ENCODE measurements at regions not wholly inside any gene's neighbourhood (a gene's known extent, or its start where the extent isn't known, plus 50 kb on each side); places are given as distances from the start of the nearest gene placed in this dataset.

DNA sequence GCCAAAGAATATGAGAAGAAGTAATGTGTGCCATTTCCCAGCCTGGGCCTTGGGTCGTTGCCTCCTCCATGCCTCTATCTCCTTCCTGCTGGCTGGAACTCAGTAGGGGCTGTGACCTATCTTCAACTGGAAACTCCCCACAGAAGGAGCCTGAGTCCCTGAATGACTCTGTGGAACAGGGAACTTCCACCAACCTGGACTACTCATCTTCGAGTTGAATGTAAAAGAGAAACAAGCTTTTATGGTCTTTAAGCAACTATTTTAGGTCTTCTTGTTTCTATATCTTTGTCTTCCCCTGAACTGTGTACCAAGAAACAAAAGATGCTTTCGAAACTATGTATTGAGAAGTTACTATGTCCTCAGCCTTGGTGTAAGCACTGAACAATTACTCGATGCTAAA lies 355.3 kb upstream of the NR2F2 start:
- H4K8ac ChIP-seq (ENCODE audit: extremely low read depth, insufficient read depth, low read length), result no peak overlapping the region
- H2BK120ac ChIP-seq (replicated peaks; ENCODE audit: low read depth, low read length), result no peak overlapping the region
- H3K4me2 ChIP-seq (ENCODE audit: insufficient read depth in 1 of 2, low read depth in 2 of 2, low read length in 2 of 2), result no peak overlapping the region
- no peak overlapping the region for H3K18ac ChIP-seq (ENCODE audit: extremely low read depth, low read length)
- no peaks in the 10 kb centered on the region for H3K79me2 ChIP-seq (ENCODE audit: control insufficient read depth in 1 of 2, insufficient read depth in 2 of 2, low read length in 2 of 2)
- no peaks in the 10 kb centered on the region for H3K36me3 ChIP-seq (ENCODE audit: control insufficient read depth in 2 of 4, insufficient read depth in 4 of 4, low read length in 3 of 4)
- H3K4me1 ChIP-seq (replicated peaks in 1 of 4; ENCODE audit: control insufficient read depth in 3 of 4, insufficient read depth in 4 of 4, low read length in 3 of 4), result no peaks in the 10 kb centered on the region
- H3K27me3 ChIP-seq (replicated peaks in 1 of 4; ENCODE audit: control insufficient read depth in 3 of 4, extremely low read depth in 1 of 4, insufficient read depth in 3 of 4, low read length in 3 of 4), result no peaks in the 10 kb centered on the region
- no peak overlapping the region for H4K91ac ChIP-seq (replicated peaks; ENCODE audit: insufficient read length, low read length)
- ChIA-PET CTCF (ENCODE audit: partially characterized antibody) (no interaction called here), POLR2A (ENCODE audit: partially characterized antibody) (no interaction called here)
- 92% methylated on average over 4 of the region's 4 CpGs; no CpG with 5 or more reads in 1 of the 2 experiments for WGBS, 2 experiments (ENCODE audit: extremely low coverage in 1 of 2, insufficient coverage in 1 of 2, insufficient read length in 1 of 2, insufficient replicate concordance in 2 of 2, low coverage in 1 of 2, low lambda C conversion rate in 2 of 2, missing lambda C conversion rate in 1 of 2)
- FAIRE-seq, result no peak
- H4K20me1 ChIP-seq (replicated peaks in 1 of 2; ENCODE audit: control insufficient read depth in 1 of 2, insufficient read depth in 2 of 2, low read length in 2 of 2), result no peaks in the 10 kb centered on the region
- no peaks in the 10 kb centered on the region for H3K23me2 ChIP-seq (ENCODE audit: low read depth, low read length)
- no peaks in the 10 kb centered on the region for H3K9me3 ChIP-seq (ENCODE audit: insufficient read depth in 2 of 2, low read depth in 1 of 2, low read length in 1 of 2)
- no peak overlapping the region for H3K9ac ChIP-seq (replicated peaks in 1 of 4; ENCODE audit: extremely low read depth in 1 of 4, low read depth in 3 of 4, low read length in 3 of 4)
- H3K27ac ChIP-seq (ENCODE audit: low read depth, low read length), result no peak overlapping the region
- no peak overlapping the region for H2BK20ac ChIP-seq (ENCODE audit: low read length)
- H3K23ac ChIP-seq (ENCODE audit: insufficient read length), result no peak overlapping the region
- H3K14ac ChIP-seq (ENCODE audit: insufficient read length), result no peak overlapping the region
- H3K56ac ChIP-seq (replicated peaks; ENCODE audit: insufficient read length, low read depth, low read length), result no peak overlapping the region
- DNase-seq (ENCODE audit: low read depth in 1 of 2, low spot score in 2 of 2), result no peak
- H3K79me1 ChIP-seq (ENCODE audit: low read depth, low read length), result no peaks in the 10 kb centered on the region
- no peak overlapping the region for H2AFZ ChIP-seq (ENCODE audit: low read length)
- no peak overlapping the region for H2BK15ac ChIP-seq (ENCODE audit: low read length)
- H3K4me3 ChIP-seq (ENCODE audit: extremely low read depth in 1 of 4, insufficient read depth in 2 of 4, low read depth in 3 of 4, low read length in 4 of 4), result no peak overlapping the region
- H3K4ac ChIP-seq (replicated peaks; ENCODE audit: insufficient read length, low read depth, low read length), result no peak overlapping the region
- no peak overlapping the region for H2BK5ac ChIP-seq (ENCODE audit: low read depth, low read length)
- no peak overlapping the region for H2BK12ac ChIP-seq (ENCODE audit: low read depth, low read length)
- H2AK5ac ChIP-seq (ENCODE audit: low read depth, low read length), result no peak overlapping the region
- no peak overlapping the region for H4K5ac ChIP-seq (ENCODE audit: insufficient read length, low read depth, low read length)
- no peak for TF ChIP-seq SP1 (IDR thresholded peaks at IDR 0.05; ENCODE audit: low read depth, low read length)
- no peak for TF ChIP-seq TCF12 (IDR thresholded peaks at IDR 0.05; ENCODE audit: low read depth, low read length)
- TF ChIP-seq, protein P1, sequence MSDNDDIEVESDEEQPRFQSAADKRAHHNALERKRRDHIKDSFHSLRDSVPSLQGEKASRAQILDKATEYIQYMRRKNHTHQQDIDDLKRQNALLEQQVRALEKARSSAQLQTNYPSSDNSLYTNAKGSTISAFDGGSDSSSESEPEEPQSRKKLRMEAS (IDR thresholded peaks at IDR 0.05), result no peak
- TF ChIP-seq POU5F1 (IDR thresholded peaks at IDR 0.05; ENCODE audit: low read depth, low read length), result no peak
- no peak for TF ChIP-seq ASH2L (IDR thresholded peaks at IDR 0.05; ENCODE audit: low read length)
- TF ChIP-seq, protein P2, sequence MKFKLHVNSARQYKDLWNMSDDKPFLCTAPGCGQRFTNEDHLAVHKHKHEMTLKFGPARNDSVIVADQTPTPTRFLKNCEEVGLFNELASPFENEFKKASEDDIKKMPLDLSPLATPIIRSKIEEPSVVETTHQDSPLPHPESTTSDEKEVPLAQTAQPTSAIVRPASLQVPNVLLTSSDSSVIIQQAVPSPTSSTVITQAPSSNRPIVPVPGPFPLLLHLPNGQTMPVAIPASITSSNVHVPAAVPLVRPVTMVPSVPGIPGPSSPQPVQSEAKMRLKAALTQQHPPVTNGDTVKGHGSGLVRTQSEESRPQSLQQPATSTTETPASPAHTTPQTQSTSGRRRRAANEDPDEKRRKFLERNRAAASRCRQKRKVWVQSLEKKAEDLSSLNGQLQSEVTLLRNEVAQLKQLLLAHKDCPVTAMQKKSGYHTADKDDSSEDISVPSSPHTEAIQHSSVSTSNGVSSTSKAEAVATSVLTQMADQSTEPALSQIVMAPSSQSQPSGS (IDR thresholded peaks at IDR 0.05; ENCODE audit: low read length), result no peak
- no peak for TF ChIP-seq RXRA (IDR thresholded peaks at IDR 0.05; ENCODE audit: insufficient read depth, low read depth, low read length)
- TF ChIP-seq TAF1 (IDR thresholded peaks at IDR 0.05; ENCODE audit: low read depth, low read length), result no peak
- TF ChIP-seq KDM1A (IDR thresholded peaks at IDR 0.05; ENCODE audit: borderline replicate concordance, low read length), result no peak
- TF ChIP-seq FOSL1 (IDR thresholded peaks at IDR 0.05; ENCODE audit: insufficient read depth, low read depth, low read length), result no peak

All from H1 (cell line).